Smooth muscle cell (in vitro differentiated cells): ENCODE measurements at regions not wholly inside any gene's neighbourhood (a gene's known extent, or its start where the extent isn't known, plus 50 kb on each side); places are given as distances from the start of the nearest gene placed in this dataset.

Source experiments
- DNase-seq: peaks from one replicate; lab custom pipeline; 2025; ENCODE audit not compliant: unreplicated experiment; lab: John Stamatoyannopoulos, UW
- H2AFZ ChIP-seq: fragments of 200-600 bp; sonication (generic); 2 replicates; pipeline ENCODE4 v1.6.0; 2016; ENCODE audit warnings: antibody characterized with exemption, low read depth, mild to moderate bottlenecking
- H3F3A ChIP-seq: fragments of 200-600 bp; sonication (generic); 2 replicates; pipeline ENCODE4 v1.6.0; 2017; ENCODE audit warnings: antibody characterized with exemption, low read depth
- H3K27ac ChIP-seq: fragments of 200-600 bp; sonication (generic); 2 replicates; pipeline ENCODE4 v1.5.1; 2016; ENCODE audit warnings: low read depth, mild to moderate bottlenecking
- H3K27me3 ChIP-seq: fragments of 200-600 bp; sonication (generic); 2 replicates; pipeline ENCODE4 v1.6.1; 2016; ENCODE audit warnings: low read depth, mild to moderate bottlenecking
- H3K36me3 ChIP-seq: fragments of 200-600 bp; sonication (generic); 2 replicates; pipeline ENCODE4 v1.5.1; 2016; ENCODE audit warnings: low read depth
- H3K4me1 ChIP-seq: fragments of 200-600 bp; sonication (generic); 2 replicates; pipeline ENCODE4 v1.5.1; 2016; ENCODE audit warnings: low read depth
- H3K4me2 ChIP-seq: fragments of 200-600 bp; sonication (generic); 2 replicates; pipeline ENCODE4 v1.6.0; 2016; ENCODE audit warnings: mild to moderate bottlenecking
- H3K4me3 ChIP-seq: fragments of 200-600 bp; sonication (generic); 2 replicates; pipeline ENCODE4 v1.5.1; 2016; ENCODE audit warnings: mild to moderate bottlenecking
- H3K79me2 ChIP-seq: fragments of 200-600 bp; sonication (generic); 2 replicates; pipeline ENCODE4 v1.6.0; 2016; ENCODE audit warnings: low read depth, mild to moderate bottlenecking
- H3K9ac ChIP-seq: fragments of 200-600 bp; sonication (generic); 2 replicates; pipeline ENCODE4 v1.6.0; 2016; ENCODE audit warnings: low read depth
- H3K9me3 ChIP-seq: fragments of 200-600 bp; sonication (generic); replicated peaks from 2 replicates; pipeline ENCODE4 v1.5.1; 2016; ENCODE audit warnings: low read depth
- H4K20me1 ChIP-seq: fragments of 200-600 bp; sonication (generic); 2 replicates; pipeline ENCODE4 v1.6.0; 2016; ENCODE audit warnings: low read depth
- CTCF ChIP-seq: fragments of 200-600 bp; sonication (generic); IDR thresholded peaks from 2 replicates; pipeline ENCODE4 v1.5.1; 2017; ENCODE audit warnings: borderline replicate concordance, mild to moderate bottlenecking, antibody characterized with exemption; ENCODE audit not compliant: insufficient read depth, poor library complexity, severe bottlenecking
- WGBS: methylation state at CpG from one replicate; pipeline ENCODE4 v1.1.7; 2016; ENCODE audit warnings: low lambda C conversion rate; 5-methylcytosine and 5-hydroxymethylcytosine counted together

- Histone ChIP-seq H2AFZ (no peak overlapping the region), H3K36me3 (no peaks in the 10 kb centered on the region), H3K27ac (no peak overlapping the region), H3F3A (no peaks in the 10 kb centered on the region), H3K27me3 (no peaks in the 10 kb centered on the region), H3K4me2 (no peak overlapping the region), H4K20me1 (no peaks in the 10 kb centered on the region), H3K4me3 (no peak overlapping the region), H3K9ac (no peak overlapping the region), H3K4me1 (no peaks in the 10 kb centered on the region), H3K9me3 (no peaks in the 10 kb centered on the region), H3K79me2 (no peaks in the 10 kb centered on the region)
- TF ChIP-seq CTCF, result no peak
- WGBS, result 93% methylated on average over 2 of the region's 2 CpGs
- no peak for DNase-seq
Measured at GRCh38 chr2:166661391-166661790, 167.3 kb upstream of the SCN7A start.

DNA sequence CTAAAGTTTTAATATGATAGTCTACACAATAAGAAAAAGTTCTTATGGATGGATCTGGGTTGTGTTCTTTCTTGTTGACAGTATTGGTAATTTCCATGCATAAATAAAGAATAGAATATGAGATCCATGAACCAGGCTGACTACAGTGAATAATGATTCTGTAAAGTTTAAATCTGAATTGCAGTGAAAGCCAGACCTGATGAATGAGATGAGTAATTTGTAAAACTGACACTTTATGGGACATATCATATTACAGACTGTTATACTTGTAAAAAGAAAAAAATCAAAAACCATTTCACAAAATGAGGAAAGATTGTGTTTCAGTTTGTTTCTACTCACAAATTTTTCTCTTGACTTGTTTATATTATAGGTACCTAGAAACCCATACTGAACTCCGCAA lies 164.9 kb upstream of the SCN7A start:
- no peaks in the 10 kb centered on the region for H3K79me2 ChIP-seq
- no peaks in the 10 kb centered on the region for H3K36me3 ChIP-seq
- no peak overlapping the region for H3K27ac ChIP-seq
- H3K4me3 ChIP-seq, result no peak overlapping the region
- no peak overlapping the region for H2AFZ ChIP-seq
- no peaks in the 10 kb centered on the region for H3K4me1 ChIP-seq
- H3K4me2 ChIP-seq, result no peak overlapping the region
- H4K20me1 ChIP-seq, result no peaks in the 10 kb centered on the region
- no peaks in the 10 kb centered on the region for H3F3A ChIP-seq
- H3K27me3 ChIP-seq, result no peaks in the 10 kb centered on the region
- no peak for TF ChIP-seq CTCF
- H3K9ac ChIP-seq, result no peak overlapping the region
- whole genome bisulfite sequencing, result 96% methylated on average over 1 of the region's 1 CpG
- no peak for DNase-seq
- no peaks in the 10 kb centered on the region for H3K9me3 ChIP-seq

DNA sequence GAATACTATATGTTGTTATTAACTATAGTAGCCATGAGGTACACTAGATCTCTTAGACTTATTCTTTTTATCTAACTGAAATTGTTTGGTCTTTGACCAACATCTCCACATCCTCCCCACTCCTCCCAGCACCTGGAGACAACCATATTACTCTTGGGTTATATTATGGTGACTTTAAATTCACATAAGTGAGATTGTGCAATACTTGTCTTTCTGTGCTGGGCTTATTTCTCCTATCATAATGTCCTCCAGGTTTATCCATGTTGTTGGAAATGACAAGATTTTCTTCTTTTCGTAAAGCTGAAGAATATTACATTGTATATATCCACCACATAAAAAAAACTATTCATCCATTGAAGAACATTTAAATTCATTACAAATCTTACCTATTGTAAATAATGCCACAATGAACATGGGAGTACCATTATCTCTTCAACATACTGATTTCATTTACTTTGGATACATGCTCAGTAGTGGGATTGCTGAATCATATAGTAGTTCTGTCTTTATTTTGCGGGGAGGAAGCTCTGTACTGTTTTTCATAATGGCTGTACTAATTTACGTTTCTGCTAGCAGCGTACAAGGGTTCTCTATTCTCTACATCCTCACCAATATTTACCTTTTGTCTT lies 159.2 kb upstream of the SCN7A start:
- H3K4me3 ChIP-seq, result no peak overlapping the region
- no peaks in the 10 kb centered on the region for H3K4me1 ChIP-seq
- H3K9me3 ChIP-seq, result no peaks in the 10 kb centered on the region
- no peak for DNase-seq
- H3K27me3 ChIP-seq, result no peaks in the 10 kb centered on the region
- TF ChIP-seq CTCF, result no peak
- WGBS, result 77% methylated on average over 4 of the region's 4 CpGs
- H4K20me1 ChIP-seq, result no peaks in the 10 kb centered on the region
- no peaks in the 10 kb centered on the region for H3K36me3 ChIP-seq
- no peaks in the 10 kb centered on the region for H3F3A ChIP-seq
- H3K27ac ChIP-seq, result no peak overlapping the region
- H2AFZ ChIP-seq, result no peak overlapping the region
- no peaks in the 10 kb centered on the region for H3K79me2 ChIP-seq
- H3K4me2 ChIP-seq, result no peak overlapping the region
- no peak overlapping the region for H3K9ac ChIP-seq

- Histone ChIP-seq H4K20me1 (no peaks in the 10 kb centered on the region), H3K79me2 (no peaks in the 10 kb centered on the region), H2AFZ (no peak overlapping the region), H3K4me3 (no peak overlapping the region), H3K9me3 (no peaks in the 10 kb centered on the region), H3K4me2 (no peak overlapping the region), H3K4me1 (no peaks in the 10 kb centered on the region), H3K9ac (no peak overlapping the region), H3F3A (no peaks in the 10 kb centered on the region), H3K27ac (no peak overlapping the region), H3K27me3 (no peaks in the 10 kb centered on the region), H3K36me3 (no peaks in the 10 kb centered on the region)
- DNase-seq, result no peak
- no peak for TF ChIP-seq CTCF
Measured at GRCh38 chr2:166651991-166652390, 157.9 kb upstream of the SCN7A start.
